GM10266 (cell line): ENCODE measurements at regions not wholly inside any gene's neighbourhood (a gene's known extent, or its start where the extent isn't known, plus 50 kb on each side); places are given as distances from the start of the nearest gene placed in this dataset.
"Not testable (repeated sequence)": the region's sequence is repeated elsewhere in the genome, so short reads cannot be mapped to it uniquely, and the experiment has no call there.

ENCODE experiments used
- DNase-seq: peaks from one replicate; pipeline ENCODE4 v3.0.0; 2012; ENCODE audit errors: extremely low spot score
- TF ChIP-seq, protein P1 (sequence below): IDR thresholded peaks from 2 replicates; pipeline ENCODE4 v1.5.1; 2012; ENCODE audit warnings: mild to moderate bottlenecking, low read depth; ENCODE audit not compliant: control insufficient read depth, insufficient read depth; ENCODE audit errors: missing control alignments

DNA sequence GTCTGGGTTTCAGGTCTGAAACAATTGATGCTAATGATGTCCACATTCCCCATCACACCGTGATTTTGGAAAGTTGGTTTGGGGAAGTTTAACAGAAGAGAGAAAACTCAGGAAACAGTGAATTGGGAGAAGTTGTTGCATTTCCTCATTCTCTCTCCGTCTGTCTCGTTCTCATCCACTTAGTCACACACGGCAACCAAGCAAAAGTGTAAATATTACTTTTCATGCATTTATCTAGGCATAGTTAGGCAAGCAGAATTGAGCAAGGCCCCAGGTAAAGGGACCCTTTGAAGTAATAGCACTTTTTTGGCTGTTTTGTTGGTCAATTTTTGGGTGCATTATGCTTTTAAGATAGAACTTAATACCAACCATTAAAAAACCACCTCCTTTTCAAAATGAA lies 137.0 kb upstream of the SULF2 start:
- TF ChIP-seq, protein P1, sequence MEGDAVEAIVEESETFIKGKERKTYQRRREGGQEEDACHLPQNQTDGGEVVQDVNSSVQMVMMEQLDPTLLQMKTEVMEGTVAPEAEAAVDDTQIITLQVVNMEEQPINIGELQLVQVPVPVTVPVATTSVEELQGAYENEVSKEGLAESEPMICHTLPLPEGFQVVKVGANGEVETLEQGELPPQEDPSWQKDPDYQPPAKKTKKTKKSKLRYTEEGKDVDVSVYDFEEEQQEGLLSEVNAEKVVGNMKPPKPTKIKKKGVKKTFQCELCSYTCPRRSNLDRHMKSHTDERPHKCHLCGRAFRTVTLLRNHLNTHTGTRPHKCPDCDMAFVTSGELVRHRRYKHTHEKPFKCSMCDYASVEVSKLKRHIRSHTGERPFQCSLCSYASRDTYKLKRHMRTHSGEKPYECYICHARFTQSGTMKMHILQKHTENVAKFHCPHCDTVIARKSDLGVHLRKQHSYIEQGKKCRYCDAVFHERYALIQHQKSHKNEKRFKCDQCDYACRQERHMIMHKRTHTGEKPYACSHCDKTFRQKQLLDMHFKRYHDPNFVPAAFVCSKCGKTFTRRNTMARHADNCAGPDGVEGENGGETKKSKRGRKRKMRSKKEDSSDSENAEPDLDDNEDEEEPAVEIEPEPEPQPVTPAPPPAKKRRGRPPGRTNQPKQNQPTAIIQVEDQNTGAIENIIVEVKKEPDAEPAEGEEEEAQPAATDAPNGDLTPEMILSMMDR, result no peak
- DNase-seq, result no peak

DNA sequence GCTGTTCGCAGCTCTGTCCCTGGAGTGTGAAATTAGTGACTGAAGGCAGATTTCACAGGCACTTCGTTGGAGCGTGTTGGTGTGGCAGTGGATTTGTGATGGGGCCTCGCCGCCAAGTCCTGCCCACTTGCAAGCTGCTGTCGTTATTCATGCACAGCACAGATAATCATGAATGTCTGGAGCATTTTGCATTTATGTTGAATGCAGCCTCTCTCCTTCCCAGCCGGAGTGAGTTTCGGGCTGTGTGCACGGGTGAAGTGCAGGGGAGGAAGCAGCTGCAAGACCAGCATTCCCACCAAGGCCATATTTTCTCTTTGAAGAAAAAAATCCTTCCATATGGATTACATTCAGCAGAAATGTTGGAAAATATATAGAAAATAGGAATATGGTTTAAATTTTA lies 136.5 kb upstream of the SULF2 start:
- not testable (repeated sequence) for DNase-seq

GRCh38 chr20:47921408-47921807 lies 136.1 kb upstream of the SULF2 start:
- DNase-seq, result no peak
- TF ChIP-seq, protein P1, result no peak

DNA sequence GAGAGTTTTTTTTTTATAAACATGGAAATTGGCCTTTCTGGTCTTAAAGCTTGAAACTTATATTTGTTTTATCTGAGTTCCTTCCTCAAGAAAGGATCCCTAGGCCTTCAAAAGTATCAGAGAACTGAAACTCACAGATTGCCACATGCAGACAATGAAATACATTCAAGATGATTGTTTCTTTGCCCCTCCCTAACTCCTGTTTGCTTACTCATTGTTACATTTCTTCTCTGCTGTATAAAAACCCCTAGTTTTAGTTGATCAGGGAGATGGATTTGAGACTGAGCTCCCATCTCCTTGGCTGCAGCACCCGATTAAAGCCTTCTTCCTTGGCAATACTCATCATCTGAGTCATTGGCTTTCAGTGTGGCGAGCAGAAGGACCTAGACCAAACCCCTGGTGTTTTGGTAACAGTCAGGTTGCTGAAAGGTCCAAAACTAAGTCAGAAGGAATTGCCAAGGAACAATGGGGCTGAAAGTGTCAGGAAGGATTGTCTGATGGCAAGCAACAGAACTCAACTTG lies 132.3 kb upstream of the SULF2 start:
- TF ChIP-seq, protein P1, result no peak
- no peak for DNase-seq

DNA sequence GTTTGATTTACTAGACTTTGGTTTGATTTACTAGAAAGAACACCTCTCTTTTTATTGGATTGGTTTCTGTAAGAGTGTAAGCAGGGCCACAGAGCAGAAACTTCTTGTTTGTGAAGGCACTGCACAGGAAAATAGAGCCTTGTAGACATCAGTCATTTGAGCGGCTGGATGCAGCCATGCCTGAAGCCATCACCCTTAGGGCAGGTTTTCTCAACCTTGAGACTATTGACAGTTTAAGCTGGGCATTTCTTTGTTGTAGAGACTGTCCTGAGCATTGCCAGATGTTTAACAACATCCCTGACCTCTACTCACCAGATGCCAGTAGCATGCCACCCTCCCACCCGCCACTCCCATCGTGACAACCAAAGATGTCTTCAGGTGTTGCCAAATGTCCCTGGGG lies 130.2 kb upstream of the SULF2 start:
- TF ChIP-seq, protein P1, result no peak

GRCh38 chr20:47914792-47915191 lies 129.5 kb upstream of the SULF2 start:
- TF ChIP-seq, protein P1, result no peak
- no peak for DNase-seq

More for the DNA sequence above, 130.2 kb upstream of the SULF2 start:
- DNase-seq, result no peak

DNA sequence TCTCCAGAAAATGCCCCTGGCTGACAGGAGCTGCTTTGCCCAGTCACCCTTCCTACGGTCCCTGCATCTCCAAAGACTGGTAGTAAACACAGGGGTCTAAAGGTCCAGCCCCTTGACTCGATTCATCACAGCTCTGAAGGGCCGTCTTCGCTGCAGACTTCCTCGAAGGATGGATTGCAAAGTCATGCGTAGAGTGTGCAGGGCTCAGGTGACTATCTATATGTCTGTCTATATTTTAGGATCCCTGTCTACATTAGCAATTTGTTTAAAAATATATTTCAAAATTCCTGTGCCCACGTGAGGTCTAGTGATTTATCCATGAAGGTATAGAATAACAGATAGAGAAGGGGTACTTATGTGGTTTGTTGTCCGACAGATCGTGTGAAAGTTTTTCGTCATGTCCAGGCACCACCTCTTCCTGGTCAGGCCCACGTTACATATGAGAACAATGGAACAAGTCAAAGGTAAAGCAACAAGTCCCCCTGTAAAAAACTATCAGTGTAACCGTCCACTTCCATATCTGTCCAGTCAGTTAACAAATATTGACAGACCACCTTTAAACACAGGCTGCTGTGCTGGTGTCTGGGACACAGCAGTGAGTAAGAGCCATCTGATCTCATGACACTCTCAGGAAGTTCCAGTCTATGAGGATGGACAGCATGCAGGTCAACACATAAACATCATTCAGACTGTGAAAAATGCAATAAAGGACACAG lies 127.7 kb upstream of the SULF2 start:
- not testable (repeated sequence) for DNase-seq

- not testable (repeated sequence) for DNase-seq
Measured at GRCh38 chr20:47912165-47912564, 126.9 kb upstream of the SULF2 start.

- not testable (repeated sequence) for DNase-seq
Measured at GRCh38 chr20:47909696-47910369, 124.6 kb upstream of the SULF2 start.

DNA sequence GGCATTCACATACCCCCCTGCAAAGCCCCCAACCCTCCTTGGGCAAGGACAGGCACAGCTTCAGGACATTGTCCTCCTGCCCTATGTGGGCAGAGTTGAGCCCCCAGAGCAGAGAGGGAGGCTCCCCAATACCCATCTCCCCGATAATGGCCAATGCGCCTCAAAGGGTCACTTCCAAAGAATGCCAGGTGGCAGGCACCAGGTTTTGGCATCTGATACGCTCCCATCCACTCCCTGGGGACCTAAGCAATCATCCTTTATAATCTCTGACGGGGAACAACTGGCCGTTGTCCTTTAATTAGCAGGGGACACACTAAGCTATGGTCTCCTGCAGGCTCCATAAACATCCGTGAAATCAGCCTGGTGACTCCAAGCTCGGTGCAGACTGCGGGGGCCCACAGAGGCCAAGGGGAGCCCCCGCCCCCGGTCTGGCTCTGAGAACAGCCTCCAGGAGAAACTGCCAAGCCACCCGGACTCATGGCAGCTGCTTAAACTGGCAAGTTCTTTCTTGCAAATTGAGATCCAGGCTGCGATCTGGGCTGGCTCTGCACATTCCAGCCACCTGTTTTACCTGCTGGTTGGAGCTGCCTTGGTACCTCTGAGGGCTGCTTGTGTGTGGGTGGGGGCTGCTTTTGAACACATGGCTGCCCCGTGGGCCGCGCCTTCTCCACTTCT lies 123.2 kb upstream of the SULF2 start:
- DNase-seq, result not testable (repeated sequence)

GRCh38 chr20:47907951-47908350 lies 122.7 kb upstream of the SULF2 start:
- not testable (repeated sequence) for DNase-seq
